ENCODE measurements at regions not wholly inside any gene's neighbourhood (a gene's known extent, or its start where the extent isn't known, plus 50 kb on each side); places are given as distances from the start of the nearest gene placed in this dataset.

- no peaks in the 10 kb centered on the region for H3K36me3 Mint-ChIP-seq
- H3K4me1 Mint-ChIP-seq = no peaks in the 10 kb centered on the region
- no peaks in the 10 kb centered on the region for H3K27me3 Mint-ChIP-seq
- DNase-seq (ENCODE audit: low spot score in 2 of 2) (no peak), ATAC-seq (ENCODE audit: low read depth) (no peak)
- H3K27ac Mint-ChIP-seq = no peak overlapping the region
- H3K4me3 Mint-ChIP-seq = no peak overlapping the region
- peaks cover 9% of the 10 kb centered on the region for H3K9me3 Mint-ChIP-seq
Observed at GRCh38 chr3:36257158-36257852, 123.0 kb upstream of the STAC start.

GRCh38 chr3:36258421-36258820, 121.9 kb upstream of the STAC start:
- Mint-ChIP-seq H3K4me1 (no peaks in the 10 kb centered on the region), H3K4me3 (no peak overlapping the region), H3K36me3 (no peaks in the 10 kb centered on the region), H3K27me3 (no peaks in the 10 kb centered on the region), H3K27ac (no peak overlapping the region), H3K9me3 (peaks cover 4% of the 10 kb centered on the region)
- ATAC-seq (ENCODE audit: low read depth) (no peak), DNase-seq (ENCODE audit: low spot score in 2 of 2) (no peak)

GRCh38 chr3:36259580-36259979, 120.7 kb upstream of the STAC start:
- H3K4me1 Mint-ChIP-seq = no peaks in the 10 kb centered on the region
- no peak overlapping the region for H3K27ac Mint-ChIP-seq
- peaks cover 4% of the 10 kb centered on the region for H3K9me3 Mint-ChIP-seq
- DNase-seq (ENCODE audit: low spot score in 2 of 2) (no peak), ATAC-seq (ENCODE audit: low read depth) (no peak)
- H3K27me3 Mint-ChIP-seq = no peaks in the 10 kb centered on the region
- H3K36me3 Mint-ChIP-seq = no peaks in the 10 kb centered on the region
- H3K4me3 Mint-ChIP-seq = no peak overlapping the region

- no peaks in the 10 kb centered on the region for H3K27me3 Mint-ChIP-seq
- peaks cover 4% of the 10 kb centered on the region for H3K9me3 Mint-ChIP-seq
- H3K4me1 Mint-ChIP-seq = no peaks in the 10 kb centered on the region
- H3K27ac Mint-ChIP-seq = no peak overlapping the region
- DNase-seq (ENCODE audit: low spot score in 2 of 2) = no peak
- H3K4me3 Mint-ChIP-seq = no peak overlapping the region
- ATAC-seq (ENCODE audit: low read depth) = no peak
- no peaks in the 10 kb centered on the region for H3K36me3 Mint-ChIP-seq
Observed at GRCh38 chr3:36269274-36269673, 111.0 kb upstream of the STAC start.

GRCh38 chr3:36282766-36283165, 97.5 kb upstream of the STAC start:
- H3K27ac Mint-ChIP-seq = no peak overlapping the region
- no peaks in the 10 kb centered on the region for H3K36me3 Mint-ChIP-seq
- no peak for DNase-seq (ENCODE audit: low spot score in 2 of 2)
- no peak overlapping the region for H3K4me3 Mint-ChIP-seq
- ATAC-seq (ENCODE audit: low read depth) = no peak
- H3K9me3 Mint-ChIP-seq = peaks cover 3% of the 10 kb centered on the region
- no peaks in the 10 kb centered on the region for H3K4me1 Mint-ChIP-seq
- H3K27me3 Mint-ChIP-seq = no peaks in the 10 kb centered on the region

GRCh38 chr3:36295296-36295695, 85.0 kb upstream of the STAC start:
- H3K36me3 Mint-ChIP-seq = no peaks in the 10 kb centered on the region
- no peak overlapping the region for H3K4me3 Mint-ChIP-seq

GRCh38 chr3:36297195-36297594, 83.1 kb upstream of the STAC start:
- no peaks in the 10 kb centered on the region for H3K36me3 Mint-ChIP-seq
- H3K27ac Mint-ChIP-seq = no peak overlapping the region
- no peaks in the 10 kb centered on the region for H3K27me3 Mint-ChIP-seq
- DNase-seq (ENCODE audit: low spot score in 2 of 2) (no peak), ATAC-seq (ENCODE audit: low read depth) (no peak)
- H3K9me3 Mint-ChIP-seq = peaks cover 2% of the 10 kb centered on the region
- no peak overlapping the region for H3K4me3 Mint-ChIP-seq
- no peaks in the 10 kb centered on the region for H3K4me1 Mint-ChIP-seq

More at GRCh38 chr3:36295296-36295695, 85.0 kb upstream of the STAC start:
- H3K27ac Mint-ChIP-seq = no peak overlapping the region
- H3K9me3 Mint-ChIP-seq = peaks cover 2% of the 10 kb centered on the region
- ATAC-seq (ENCODE audit: low read depth) = no peak
- no peaks in the 10 kb centered on the region for H3K27me3 Mint-ChIP-seq
- H3K4me1 Mint-ChIP-seq = no peaks in the 10 kb centered on the region
- DNase-seq (ENCODE audit: low spot score in 2 of 2) = no peak

- no peaks in the 10 kb centered on the region for H3K27me3 Mint-ChIP-seq
- H3K9me3 Mint-ChIP-seq = peaks cover 2% of the 10 kb centered on the region
- H3K36me3 Mint-ChIP-seq = no peaks in the 10 kb centered on the region
- no peak for ATAC-seq (ENCODE audit: low read depth)
- no peaks in the 10 kb centered on the region for H3K4me1 Mint-ChIP-seq
- H3K27ac Mint-ChIP-seq = no peak overlapping the region
- H3K4me3 Mint-ChIP-seq = no peak overlapping the region
- DNase-seq (ENCODE audit: low spot score in 2 of 2) = no peak
Observed at GRCh38 chr3:36298188-36298587, 82.1 kb upstream of the STAC start.

- no peak for ATAC-seq (ENCODE audit: low read depth)
- H3K4me1 Mint-ChIP-seq = no peaks in the 10 kb centered on the region
- no peaks in the 10 kb centered on the region for H3K9me3 Mint-ChIP-seq
- no peak overlapping the region for H3K4me3 Mint-ChIP-seq
- no peak overlapping the region for H3K27ac Mint-ChIP-seq
- H3K36me3 Mint-ChIP-seq = no peaks in the 10 kb centered on the region
- DNase-seq (ENCODE audit: low spot score in 2 of 2) = no peak
- H3K27me3 Mint-ChIP-seq = no peaks in the 10 kb centered on the region
Observed at GRCh38 chr3:36302158-36302509, 78.2 kb upstream of the STAC start.

GRCh38 chr3:36302626-36303025, 77.7 kb upstream of the STAC start:
- H3K4me3 Mint-ChIP-seq = no peak overlapping the region
- ATAC-seq (ENCODE audit: low read depth) = no peak
- no peaks in the 10 kb centered on the region for H3K27me3 Mint-ChIP-seq
- no peaks in the 10 kb centered on the region for H3K36me3 Mint-ChIP-seq
- H3K4me1 Mint-ChIP-seq = no peaks in the 10 kb centered on the region
- no peak for DNase-seq (ENCODE audit: low spot score in 2 of 2)
- H3K9me3 Mint-ChIP-seq = no peaks in the 10 kb centered on the region
- no peak overlapping the region for H3K27ac Mint-ChIP-seq

GRCh38 chr3:36303286-36303685, 77.0 kb upstream of the STAC start:
- Mint-ChIP-seq H3K9me3 (no peaks in the 10 kb centered on the region), H3K27me3 (no peaks in the 10 kb centered on the region), H3K36me3 (no peaks in the 10 kb centered on the region), H3K4me1 (no peaks in the 10 kb centered on the region), H3K4me3 (no peak overlapping the region), H3K27ac (no peak overlapping the region)
- ATAC-seq (ENCODE audit: low read depth) = no peak
- no peak for DNase-seq (ENCODE audit: low spot score in 2 of 2)

- no peak for DNase-seq (ENCODE audit: low spot score in 2 of 2)
- Mint-ChIP-seq H3K27me3 (no peaks in the 10 kb centered on the region), H3K36me3 (no peaks in the 10 kb centered on the region), H3K4me1 (no peaks in the 10 kb centered on the region), H3K9me3 (no peaks in the 10 kb centered on the region), H3K4me3 (no peak overlapping the region), H3K27ac (no peak overlapping the region)
- ATAC-seq (ENCODE audit: low read depth) = no peak
Observed at GRCh38 chr3:36305929-36306520, 74.3 kb upstream of the STAC start.

GRCh38 chr3:36309092-36309491, 71.2 kb upstream of the STAC start:
- Mint-ChIP-seq H3K4me1 (no peaks in the 10 kb centered on the region), H3K36me3 (no peaks in the 10 kb centered on the region), H3K4me3 (no peak overlapping the region), H3K27me3 (no peaks in the 10 kb centered on the region), H3K9me3 (no peaks in the 10 kb centered on the region), H3K27ac (no peak overlapping the region)
- DNase-seq (ENCODE audit: low spot score in 2 of 2) (no peak), ATAC-seq (ENCODE audit: low read depth) (no peak)

- Mint-ChIP-seq H3K4me1 (no peaks in the 10 kb centered on the region), H3K27ac (no peak overlapping the region), H3K9me3 (peaks cover 6% of the 10 kb centered on the region), H3K27me3 (no peaks in the 10 kb centered on the region), H3K36me3 (no peaks in the 10 kb centered on the region), H3K4me3 (no peak overlapping the region)
- no peak for ATAC-seq (ENCODE audit: low read depth)
- DNase-seq (ENCODE audit: low spot score in 2 of 2) = no peak
Observed at GRCh38 chr3:36312351-36312750, 68.0 kb upstream of the STAC start.

GRCh38 chr3:36317915-36318314, 62.4 kb upstream of the STAC start:
- Mint-ChIP-seq H3K27ac (no peak overlapping the region), H3K27me3 (peaks cover 2% of the 10 kb centered on the region), H3K4me1 (no peaks in the 10 kb centered on the region), H3K4me3 (no peak overlapping the region), H3K36me3 (no peaks in the 10 kb centered on the region), H3K9me3 (peaks cover 10% of the 10 kb centered on the region)
- DNase-seq (ENCODE audit: low spot score in 2 of 2) (no peak), ATAC-seq (ENCODE audit: low read depth) (no peak)

All from memory B cell (primary cell).